HEK293T (cell line): ENCODE measurements at regions not wholly inside any gene's neighbourhood (a gene's known extent, or its start where the extent isn't known, plus 50 kb on each side); places are given as distances from the start of the nearest gene placed in this dataset.

Experiments used
- ARNT ChIP-seq: fragments of 450-650 bp; IDR thresholded peaks from 2 replicates; pipeline ENCODE4 v1.6.1; 2017; ENCODE audit warnings: mild to moderate bottlenecking
- BHLHE40 ChIP-seq: fragments of 450-650 bp; IDR thresholded peaks from 2 replicates; pipeline ENCODE4 v1.6.1; 2016; ENCODE audit warnings: mild to moderate bottlenecking, moderate library complexity, borderline replicate concordance
- CTBP1 ChIP-seq: fragments of 450-650 bp; IDR thresholded peaks from 2 replicates; pipeline ENCODE4 v1.6.1; 2016; ENCODE audit warnings: borderline replicate concordance
- ELF4 ChIP-seq: fragments of 450-650 bp; IDR thresholded peaks from 2 replicates; pipeline ENCODE4 v1.6.1; 2017; ENCODE audit warnings: antibody characterized with exemption
- FOXK2 ChIP-seq: fragments of 450-650 bp; IDR thresholded peaks from 2 replicates; pipeline ENCODE4 v1.6.1; 2016; ENCODE audit warnings: mild to moderate bottlenecking
- FOXM1 ChIP-seq: fragments of 450-650 bp; IDR thresholded peaks from 2 replicates; pipeline ENCODE4 v1.6.1; 2017; ENCODE audit warnings: mild to moderate bottlenecking, borderline replicate concordance
- HDGF ChIP-seq: fragments of 450-650 bp; IDR thresholded peaks from 2 replicates; pipeline ENCODE4 v1.6.1; 2017; ENCODE audit warnings: antibody characterized with exemption, borderline replicate concordance
- L3MBTL2 ChIP-seq: fragments of 450-650 bp; conservative IDR thresholded peaks from 2 replicates; pipeline ENCODE4 v1.6.1; 2016; ENCODE audit warnings: mild to moderate bottlenecking
- LEF1 ChIP-seq: fragments of 450-650 bp; IDR thresholded peaks from 2 replicates; pipeline ENCODE4 v1.6.1; 2017; ENCODE audit warnings: mild to moderate bottlenecking, borderline replicate concordance
- NFRKB ChIP-seq: fragments of 450-650 bp; IDR thresholded peaks from 2 replicates; pipeline ENCODE4 v1.6.1; 2016; ENCODE audit warnings: mild to moderate bottlenecking, moderate library complexity
- PKNOX1 ChIP-seq: fragments of 450-650 bp; IDR thresholded peaks from 2 replicates; pipeline ENCODE4 v1.6.1; 2016
- SP1 ChIP-seq: fragments of 450-650 bp; IDR thresholded peaks from 2 replicates; pipeline ENCODE4 v1.6.1; 2017

- no peak for TF ChIP-seq SP1
- no peak for TF ChIP-seq BHLHE40
- TF ChIP-seq NFRKB, result no peak
- TF ChIP-seq PKNOX1, result no peak
- no peak for TF ChIP-seq FOXM1
- no peak for TF ChIP-seq CTBP1
- TF ChIP-seq ARNT, result no peak
- TF ChIP-seq LEF1, result no peak
- TF ChIP-seq FOXK2, result no peak
- no peak for TF ChIP-seq ELF4
- TF ChIP-seq HDGF, result no peak
- no peak for TF ChIP-seq L3MBTL2
Measured at GRCh38 chr11:120028897-120029258, 109.0 kb downstream of the TRIM29 start.
